ENCODE measurements at regions not wholly inside any gene's neighbourhood (a gene's known extent, or its start where the extent isn't known, plus 50 kb on each side); places are given as distances from the start of the nearest gene placed in this dataset.

DNA sequence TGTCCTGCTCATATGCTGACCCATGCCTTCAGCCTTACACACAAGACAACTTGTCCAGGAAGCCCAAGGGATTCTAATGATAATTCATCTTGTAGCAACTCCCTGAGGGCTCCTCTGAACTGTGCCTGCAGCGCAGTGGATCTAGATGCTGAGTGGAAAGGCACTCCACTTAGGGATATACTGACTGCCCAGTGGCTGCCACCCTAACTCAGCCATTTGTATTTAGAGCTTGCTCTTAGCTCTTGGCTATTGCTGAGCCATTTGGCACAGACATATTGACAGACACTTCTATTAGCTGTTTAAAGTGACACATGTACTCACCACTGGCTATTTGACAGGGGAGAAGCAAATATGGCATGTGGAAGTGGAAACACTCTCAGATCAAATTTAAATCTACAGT lies 278.3 kb upstream of the SGK1 start:
- no peaks in the 10 kb centered on the region for H3K27me3 Mint-ChIP-seq (ENCODE audit: insufficient read depth, unreplicated experiment)
- no peak overlapping the region for H3K4me3 Mint-ChIP-seq (ENCODE audit: unreplicated experiment)
- intact Hi-C loops (cut with micrococcal nuclease; ENCODE audit: unreplicated experiment): no loop called here
- ChIA-PET POLR2A (no interaction called here), CTCF (no interaction called here)
- H3K36me3 Mint-ChIP-seq (ENCODE audit: insufficient read depth, unreplicated experiment): no peaks in the 10 kb centered on the region
- no TSS peak for BruUV-seq (replicated peaks)
- no peak for DNase-seq
- TF ChIP-seq, protein P1, sequence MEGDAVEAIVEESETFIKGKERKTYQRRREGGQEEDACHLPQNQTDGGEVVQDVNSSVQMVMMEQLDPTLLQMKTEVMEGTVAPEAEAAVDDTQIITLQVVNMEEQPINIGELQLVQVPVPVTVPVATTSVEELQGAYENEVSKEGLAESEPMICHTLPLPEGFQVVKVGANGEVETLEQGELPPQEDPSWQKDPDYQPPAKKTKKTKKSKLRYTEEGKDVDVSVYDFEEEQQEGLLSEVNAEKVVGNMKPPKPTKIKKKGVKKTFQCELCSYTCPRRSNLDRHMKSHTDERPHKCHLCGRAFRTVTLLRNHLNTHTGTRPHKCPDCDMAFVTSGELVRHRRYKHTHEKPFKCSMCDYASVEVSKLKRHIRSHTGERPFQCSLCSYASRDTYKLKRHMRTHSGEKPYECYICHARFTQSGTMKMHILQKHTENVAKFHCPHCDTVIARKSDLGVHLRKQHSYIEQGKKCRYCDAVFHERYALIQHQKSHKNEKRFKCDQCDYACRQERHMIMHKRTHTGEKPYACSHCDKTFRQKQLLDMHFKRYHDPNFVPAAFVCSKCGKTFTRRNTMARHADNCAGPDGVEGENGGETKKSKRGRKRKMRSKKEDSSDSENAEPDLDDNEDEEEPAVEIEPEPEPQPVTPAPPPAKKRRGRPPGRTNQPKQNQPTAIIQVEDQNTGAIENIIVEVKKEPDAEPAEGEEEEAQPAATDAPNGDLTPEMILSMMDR (IDR thresholded peaks at IDR 0.05; ENCODE audit: insufficient read depth in 1 of 2, low read depth in 1 of 2, low read length in 1 of 2, severe bottlenecking in 1 of 2, unreplicated experiment in 1 of 2): no peak
- peaks cover 10% of the 10 kb centered on the region for H3K9me3 Mint-ChIP-seq (ENCODE audit: unreplicated experiment)
- Histone ChIP-seq H3K36me3 (ENCODE audit: control insufficient read depth, insufficient read depth, low read length) (no peaks in the 10 kb centered on the region), H3K4me3 (ENCODE audit: low read depth, low read length) (no peak overlapping the region), H3K27me3 (replicated peaks; ENCODE audit: control insufficient read depth, insufficient read depth, low read length) (no peaks in the 10 kb centered on the region), H3K9me3 (peaks cover 7% of the 10 kb centered on the region; the same call in 1 of the 2 replicates), H3K4me1 (no peaks in the 10 kb centered on the region)
- no peak overlapping the region for H3K27ac Mint-ChIP-seq (ENCODE audit: unreplicated experiment)
- no peaks in the 10 kb centered on the region for H3K4me1 Mint-ChIP-seq (ENCODE audit: low read depth, unreplicated experiment)

DNA sequence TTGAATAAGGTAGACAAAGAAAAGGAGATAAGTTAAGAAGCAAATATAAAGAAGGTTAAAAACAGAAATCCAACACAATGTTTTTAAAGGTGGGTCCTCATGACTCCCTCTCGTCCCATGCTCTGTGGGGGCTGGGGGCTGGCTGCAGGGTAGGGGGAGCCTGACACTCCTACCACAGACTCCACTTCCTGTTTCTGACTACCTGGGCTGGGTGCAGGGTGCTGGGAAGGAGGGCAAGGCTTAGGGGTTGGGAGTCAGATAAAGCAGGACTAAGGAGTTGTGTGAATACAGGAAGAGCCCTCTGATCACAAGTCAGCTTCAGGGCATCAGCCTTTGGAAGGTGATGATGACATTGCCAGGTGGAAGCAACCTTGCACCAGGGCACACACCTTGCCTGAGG lies 277.0 kb upstream of the SGK1 start:
- H3K4me3 ChIP-seq (ENCODE audit: low read depth, low read length): no peak overlapping the region
- H3K27me3 ChIP-seq (replicated peaks; ENCODE audit: control insufficient read depth, insufficient read depth, low read length): no peaks in the 10 kb centered on the region
- TF ChIP-seq, protein P1 (IDR thresholded peaks at IDR 0.05; ENCODE audit: insufficient read depth in 1 of 2, low read depth in 1 of 2, low read length in 1 of 2, severe bottlenecking in 1 of 2, unreplicated experiment in 1 of 2): no peak
- Mint-ChIP-seq H3K9me3 (ENCODE audit: unreplicated experiment) (no peaks in the 10 kb centered on the region), H3K4me1 (ENCODE audit: low read depth, unreplicated experiment) (no peaks in the 10 kb centered on the region), H3K27me3 (ENCODE audit: insufficient read depth, unreplicated experiment) (no peaks in the 10 kb centered on the region), H3K27ac (ENCODE audit: unreplicated experiment) (no peak overlapping the region), H3K36me3 (ENCODE audit: insufficient read depth, unreplicated experiment) (no peaks in the 10 kb centered on the region), H3K4me3 (ENCODE audit: unreplicated experiment) (no peak overlapping the region)
- intact Hi-C loops (cut with micrococcal nuclease; ENCODE audit: unreplicated experiment): no loop called here
- no peaks in the 10 kb centered on the region for H3K36me3 ChIP-seq (ENCODE audit: control insufficient read depth, insufficient read depth, low read length)
- no TSS peak for BruUV-seq (replicated peaks)
- ChIA-PET CTCF (no interaction called here), POLR2A (no interaction called here)
- H3K4me1 ChIP-seq: no peaks in the 10 kb centered on the region
- H3K9me3 ChIP-seq: no peaks in the 10 kb centered on the region
- DNase-seq: no peak

DNA sequence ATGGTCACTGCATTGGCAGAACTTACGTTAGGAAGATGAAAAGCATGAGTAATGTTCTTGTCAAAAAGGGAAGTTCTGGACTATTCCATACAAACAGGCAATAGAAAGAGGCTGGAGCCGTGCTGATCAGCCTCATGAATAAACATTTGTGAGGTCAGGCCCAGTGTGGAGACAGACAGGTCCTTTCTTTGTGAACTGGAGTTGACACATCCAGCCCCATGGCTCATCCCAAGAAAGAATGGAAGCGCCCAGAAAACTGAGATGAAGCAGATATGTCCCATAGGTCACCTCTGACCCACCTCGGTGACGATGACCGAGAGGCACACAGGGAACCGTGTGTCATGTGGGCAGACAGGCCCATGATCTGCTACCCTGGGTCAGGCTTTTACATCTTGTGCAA lies 276.0 kb upstream of the SGK1 start:
- no peak for DNase-seq
- no TSS peak for BruUV-seq (replicated peaks)
- ChIA-PET CTCF (no interaction called here), POLR2A (no interaction called here)
- intact Hi-C loops (cut with micrococcal nuclease; ENCODE audit: unreplicated experiment): no loop called here
- H3K4me3 Mint-ChIP-seq (ENCODE audit: unreplicated experiment): no peak overlapping the region
- H3K9me3 Mint-ChIP-seq (ENCODE audit: unreplicated experiment): no peaks in the 10 kb centered on the region
- TF ChIP-seq, protein P1 (IDR thresholded peaks at IDR 0.05; ENCODE audit: insufficient read depth in 1 of 2, low read depth in 1 of 2, low read length in 1 of 2, severe bottlenecking in 1 of 2, unreplicated experiment in 1 of 2): no peak
- no peak overlapping the region for H3K27ac Mint-ChIP-seq (ENCODE audit: unreplicated experiment)
- no peaks in the 10 kb centered on the region for H3K4me1 ChIP-seq
- H3K36me3 Mint-ChIP-seq (ENCODE audit: insufficient read depth, unreplicated experiment): no peaks in the 10 kb centered on the region
- no peaks in the 10 kb centered on the region for H3K27me3 ChIP-seq (replicated peaks; ENCODE audit: control insufficient read depth, insufficient read depth, low read length)
- H3K4me3 ChIP-seq (ENCODE audit: low read depth, low read length): no peak overlapping the region
- H3K36me3 ChIP-seq (ENCODE audit: control insufficient read depth, insufficient read depth, low read length): no peaks in the 10 kb centered on the region
- no peaks in the 10 kb centered on the region for H3K4me1 Mint-ChIP-seq (ENCODE audit: low read depth, unreplicated experiment)
- H3K9me3 ChIP-seq: no peaks in the 10 kb centered on the region
- H3K27me3 Mint-ChIP-seq (ENCODE audit: insufficient read depth, unreplicated experiment): no peaks in the 10 kb centered on the region

All from Caco-2 (cell line).